ENCODE measurements at regions not wholly inside any gene's neighbourhood (a gene's known extent, or its start where the extent isn't known, plus 50 kb on each side); places are given as distances from the start of the nearest gene placed in this dataset.

DNA sequence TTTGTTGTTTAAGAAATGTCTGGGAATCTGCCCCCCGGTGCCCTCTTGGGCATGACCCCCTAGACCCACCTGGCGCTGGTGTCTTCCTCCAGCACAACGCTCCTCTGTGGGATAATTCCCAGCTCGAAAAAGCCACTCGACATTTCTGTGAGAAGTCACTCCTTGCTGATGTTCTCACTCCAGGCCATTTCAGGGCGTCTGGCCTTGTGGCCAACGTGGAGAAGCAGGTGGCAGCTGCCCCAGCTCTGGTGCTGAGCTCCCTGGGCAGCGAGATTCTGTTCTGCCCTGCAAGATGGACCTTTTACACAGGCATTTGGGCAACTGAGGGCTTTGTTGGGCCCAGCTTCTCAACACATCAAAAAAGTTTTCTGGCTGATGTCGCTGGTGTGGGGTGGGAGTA lies 147.7 kb upstream of the WNT4 start:
- H3K4me3 Mint-ChIP-seq = no peak overlapping the region
- H3K27me3 Mint-ChIP-seq = peaks cover 2% of the 10 kb centered on the region
- H3K27ac Mint-ChIP-seq = no peak overlapping the region
- H3K4me1 Mint-ChIP-seq (ENCODE audit: low read depth) = no peaks in the 10 kb centered on the region
- no peaks in the 10 kb centered on the region for H3K36me3 Mint-ChIP-seq
- no peaks in the 10 kb centered on the region for H3K9me3 Mint-ChIP-seq (ENCODE audit: low read depth)

DNA sequence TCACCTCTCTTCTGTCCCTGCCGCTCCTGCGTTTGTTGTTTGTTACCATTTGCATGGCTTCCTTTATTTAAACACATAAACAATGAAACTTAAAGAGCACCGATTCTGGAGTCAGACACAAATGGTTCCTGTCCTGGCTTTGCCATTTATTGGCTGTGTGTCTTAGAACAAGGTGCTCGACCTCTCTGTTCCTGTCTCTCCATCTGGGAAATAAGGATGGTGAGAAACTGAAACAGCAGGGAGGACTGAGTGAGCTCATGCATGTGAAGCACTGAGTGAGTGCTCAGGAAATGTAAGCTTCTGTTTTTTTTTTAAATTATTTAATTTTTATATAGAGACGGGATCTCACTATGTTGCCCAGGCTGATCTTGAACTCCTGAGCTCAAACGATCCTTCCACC lies 148.2 kb upstream of the WNT4 start:
- H3K9me3 Mint-ChIP-seq (ENCODE audit: low read depth) = no peaks in the 10 kb centered on the region
- H3K27me3 Mint-ChIP-seq = peaks cover 5% of the 10 kb centered on the region
- H3K27ac Mint-ChIP-seq = no peak overlapping the region
- H3K36me3 Mint-ChIP-seq = no peaks in the 10 kb centered on the region
- no peaks in the 10 kb centered on the region for H3K4me1 Mint-ChIP-seq (ENCODE audit: low read depth)
- no peak overlapping the region for H3K4me3 Mint-ChIP-seq

DNA sequence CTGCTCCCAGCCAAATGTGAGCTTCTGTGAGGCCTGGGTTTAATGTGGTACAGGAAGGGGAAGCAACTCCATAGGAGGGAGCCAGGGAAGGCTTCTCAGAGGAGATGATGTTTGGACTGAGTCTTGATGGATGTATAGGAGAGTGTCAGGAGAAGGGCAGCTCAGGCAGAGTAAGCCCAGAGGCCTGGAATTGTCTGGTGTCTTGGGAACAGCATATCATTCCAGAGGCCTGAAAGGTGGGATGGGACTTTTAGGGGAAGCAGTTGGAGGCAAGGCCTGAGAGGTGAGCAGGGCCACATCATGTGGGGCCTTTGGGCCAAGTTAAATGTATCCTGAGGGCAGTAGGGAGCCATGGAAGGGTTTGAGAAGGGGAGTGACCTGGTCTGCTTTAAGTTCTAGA lies 148.6 kb upstream of the WNT4 start:
- no peak overlapping the region for H3K27ac Mint-ChIP-seq
- no peak overlapping the region for H3K4me3 Mint-ChIP-seq
- H3K36me3 Mint-ChIP-seq = no peaks in the 10 kb centered on the region
- H3K9me3 Mint-ChIP-seq (ENCODE audit: low read depth) = no peaks in the 10 kb centered on the region
- H3K4me1 Mint-ChIP-seq (ENCODE audit: low read depth) = peaks cover under 1% of the 10 kb centered on the region
- peaks cover 7% of the 10 kb centered on the region for H3K27me3 Mint-ChIP-seq

DNA sequence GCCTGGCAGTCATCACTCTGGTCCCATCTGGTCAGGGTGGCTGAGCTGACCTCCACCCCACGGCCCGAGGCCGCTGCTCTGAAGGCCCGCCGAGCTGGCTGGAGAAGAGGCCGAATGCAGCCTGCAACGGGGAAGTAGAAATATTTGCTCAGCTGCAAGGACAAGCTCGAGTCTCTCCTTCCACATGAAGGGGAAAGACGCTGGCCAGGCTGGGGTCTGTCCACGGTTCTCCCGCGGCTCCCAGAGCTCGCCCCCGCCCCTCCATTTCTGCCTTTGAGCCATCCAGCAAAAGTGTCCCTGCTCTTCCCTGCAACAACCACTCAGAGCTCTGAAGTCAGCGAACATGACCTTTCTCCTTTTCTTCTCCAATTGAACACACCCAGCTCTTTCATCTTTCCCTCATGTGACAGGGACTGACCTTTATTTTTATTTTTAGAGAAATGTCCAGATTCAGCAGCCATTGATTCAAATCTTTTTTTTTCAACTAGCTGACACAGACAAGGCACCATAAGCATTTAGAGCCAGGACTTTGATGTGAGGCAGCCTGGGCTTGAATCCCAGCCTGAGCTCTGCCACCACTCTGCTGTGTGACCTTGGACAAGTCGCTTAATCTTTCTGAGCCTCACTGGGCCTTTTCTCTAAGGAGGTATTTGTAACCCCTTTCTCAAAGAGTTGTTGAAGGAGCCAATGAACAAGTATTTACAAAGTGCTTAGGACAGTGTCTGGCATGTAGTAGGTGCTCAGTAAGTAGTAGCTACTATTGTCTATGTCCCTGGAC lies 149.3 kb upstream of the WNT4 start:
- Mint-ChIP-seq H3K27ac (no peak overlapping the region), H3K27me3 (peaks cover 10% of the 10 kb centered on the region), H3K9me3 (ENCODE audit: low read depth) (no peaks in the 10 kb centered on the region), H3K4me3 (no peak overlapping the region), H3K36me3 (no peaks in the 10 kb centered on the region), H3K4me1 (ENCODE audit: low read depth) (peaks cover 2% of the 10 kb centered on the region)

DNA sequence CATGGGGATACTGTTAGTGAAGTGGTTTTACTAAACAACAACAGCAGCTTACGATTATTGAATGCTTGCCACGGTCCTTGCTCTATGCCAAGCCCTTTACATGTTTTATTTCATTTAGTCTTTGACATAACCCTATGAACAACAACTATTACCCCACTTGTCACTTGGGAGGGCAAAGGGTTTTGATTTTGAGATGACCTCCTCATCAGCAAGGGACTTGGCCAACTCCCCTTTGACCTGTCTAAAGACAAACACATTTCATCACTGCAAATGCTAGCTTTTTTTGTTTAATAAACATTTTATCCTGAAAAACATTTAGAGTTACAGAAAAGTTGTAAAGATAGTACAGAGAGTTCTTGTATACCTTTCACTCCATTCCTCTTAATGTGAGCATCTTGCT lies 152.5 kb upstream of the WNT4 start:
- no peak overlapping the region for H3K4me3 Mint-ChIP-seq

DNA sequence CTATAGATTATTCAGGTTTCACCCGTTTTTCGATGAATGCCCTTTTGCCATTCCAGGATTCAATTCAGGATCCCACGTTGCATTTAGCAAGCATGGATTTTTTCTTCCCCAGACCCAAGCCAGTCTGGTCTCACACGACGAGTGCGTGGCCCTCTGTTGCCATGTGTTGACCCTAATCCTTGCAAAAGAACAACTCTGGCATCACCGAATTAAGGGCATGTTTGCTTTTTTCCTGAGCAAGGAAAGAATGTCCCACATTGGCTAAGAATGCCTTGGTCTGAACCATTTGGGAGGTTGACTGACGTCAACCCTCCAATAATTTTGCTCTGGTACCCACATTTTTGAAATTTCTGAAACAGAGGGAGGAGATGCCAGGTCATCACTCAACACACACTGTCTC lies 153.0 kb upstream of the WNT4 start:
- Mint-ChIP-seq H3K9me3 (ENCODE audit: low read depth) (no peaks in the 10 kb centered on the region), H3K27me3 (peaks cover 21% of the 10 kb centered on the region), H3K4me3 (no peak overlapping the region), H3K36me3 (no peaks in the 10 kb centered on the region), H3K27ac (no peak overlapping the region), H3K4me1 (ENCODE audit: low read depth) (peaks cover 2% of the 10 kb centered on the region)

More for the DNA sequence above, 152.5 kb upstream of the WNT4 start:
- Mint-ChIP-seq H3K9me3 (ENCODE audit: low read depth) (no peaks in the 10 kb centered on the region), H3K27ac (no peak overlapping the region), H3K4me1 (ENCODE audit: low read depth) (peaks cover 2% of the 10 kb centered on the region), H3K27me3 (peaks cover 16% of the 10 kb centered on the region), H3K36me3 (no peaks in the 10 kb centered on the region)

DNA sequence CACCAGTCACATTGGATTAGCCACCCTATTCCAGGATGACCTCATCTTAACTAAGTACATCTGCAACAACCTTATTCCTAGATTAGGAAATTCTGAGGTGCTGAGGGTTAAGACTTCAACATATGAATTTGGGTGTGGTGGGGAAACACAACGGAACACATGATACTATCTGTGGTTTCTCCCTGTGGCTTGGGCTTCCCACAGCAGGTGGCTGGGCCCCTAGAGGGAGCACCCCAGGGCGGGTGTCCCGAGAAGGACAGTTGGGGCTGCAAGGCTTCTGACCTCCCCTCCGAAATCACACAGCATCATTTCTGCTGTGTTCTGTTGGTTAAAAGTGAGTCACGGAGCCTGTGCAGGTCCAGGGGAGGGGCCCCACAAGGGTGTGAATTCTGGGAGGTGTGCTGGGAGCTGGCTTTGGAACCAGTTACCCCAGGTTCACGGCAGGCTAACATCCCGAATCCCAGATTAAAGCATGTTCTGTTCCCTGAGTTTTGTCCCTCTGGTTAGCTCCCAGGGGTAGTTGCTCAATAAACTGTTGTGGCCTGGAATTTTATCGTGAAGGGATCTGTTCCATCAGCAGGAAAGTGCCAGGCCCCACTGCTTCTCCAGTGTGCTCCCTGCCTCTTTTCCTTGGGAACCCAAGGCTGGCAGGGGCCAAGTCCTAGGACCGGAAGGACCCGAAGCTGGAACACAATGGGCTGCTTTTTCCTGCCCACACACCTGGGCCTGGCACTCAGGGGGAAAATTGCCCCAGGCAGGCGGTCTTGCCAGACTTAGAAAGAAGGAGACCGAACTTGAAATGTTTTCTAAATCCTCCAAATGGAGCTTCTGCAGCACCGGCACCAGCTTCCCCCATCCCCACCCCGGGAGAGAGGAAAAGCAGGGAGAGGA lies 154.0 kb upstream of the WNT4 start:
- H3K36me3 Mint-ChIP-seq = no peaks in the 10 kb centered on the region
- H3K27ac Mint-ChIP-seq = no peak overlapping the region
- peaks cover 2% of the 10 kb centered on the region for H3K4me1 Mint-ChIP-seq (ENCODE audit: low read depth)
- no peak overlapping the region for H3K4me3 Mint-ChIP-seq
- H3K9me3 Mint-ChIP-seq (ENCODE audit: low read depth) = no peaks in the 10 kb centered on the region
- H3K27me3 Mint-ChIP-seq = peaks cover 26% of the 10 kb centered on the region

DNA sequence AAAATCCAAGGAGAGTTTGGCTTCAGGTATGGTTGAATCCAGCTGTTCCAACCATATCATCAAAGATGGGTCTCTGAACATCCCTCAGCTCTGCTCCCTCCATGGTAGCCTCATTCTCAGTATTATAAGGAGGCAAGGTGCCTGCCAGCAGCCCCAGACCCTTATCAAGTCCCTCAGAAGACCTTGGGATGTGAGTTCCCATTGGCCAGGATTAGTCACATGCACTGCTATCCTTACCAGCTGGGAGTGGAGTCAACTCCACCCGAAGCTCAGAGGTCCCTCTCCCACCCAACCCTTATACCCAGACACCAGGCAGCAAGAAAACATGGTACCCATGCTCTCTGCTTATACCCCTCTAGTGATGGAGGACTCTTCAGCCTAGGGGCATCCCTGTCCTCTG lies 153.7 kb upstream of the ZBTB40 start:
- H3K27me3 Mint-ChIP-seq = peaks cover 28% of the 10 kb centered on the region
- H3K36me3 Mint-ChIP-seq = no peaks in the 10 kb centered on the region
- peaks cover 4% of the 10 kb centered on the region for H3K9me3 Mint-ChIP-seq (ENCODE audit: low read depth)
- H3K4me3 Mint-ChIP-seq = no peak overlapping the region
- no peak overlapping the region for H3K27ac Mint-ChIP-seq
- peaks cover 2% of the 10 kb centered on the region for H3K4me1 Mint-ChIP-seq (ENCODE audit: low read depth)

DNA sequence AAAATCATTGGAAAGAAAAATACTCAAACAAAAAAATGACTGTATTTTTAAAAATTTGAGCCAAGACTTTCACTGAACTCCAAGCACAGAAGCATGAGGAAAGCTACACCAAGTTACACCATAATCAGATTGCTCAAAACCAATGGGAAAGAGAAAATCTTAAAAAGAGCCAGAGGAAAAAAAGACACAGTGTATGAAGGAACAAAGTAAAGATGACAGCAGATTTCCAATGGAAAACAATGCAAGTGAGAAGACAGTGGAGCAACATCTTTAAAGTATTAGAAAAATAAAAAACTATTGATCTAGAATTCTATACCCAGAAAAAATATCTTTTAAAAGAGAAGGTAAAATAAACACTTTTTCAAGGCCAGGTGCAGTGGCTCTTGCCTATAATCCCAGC lies 147.8 kb upstream of the ZBTB40 start:
- H3K4me1 Mint-ChIP-seq (ENCODE audit: low read depth) = no peaks in the 10 kb centered on the region
- H3K4me3 Mint-ChIP-seq = no peak overlapping the region
- no peak overlapping the region for H3K27ac Mint-ChIP-seq
- H3K27me3 Mint-ChIP-seq = peaks cover 32% of the 10 kb centered on the region
- H3K9me3 Mint-ChIP-seq (ENCODE audit: low read depth) = peaks cover 10% of the 10 kb centered on the region
- no peaks in the 10 kb centered on the region for H3K36me3 Mint-ChIP-seq

DNA sequence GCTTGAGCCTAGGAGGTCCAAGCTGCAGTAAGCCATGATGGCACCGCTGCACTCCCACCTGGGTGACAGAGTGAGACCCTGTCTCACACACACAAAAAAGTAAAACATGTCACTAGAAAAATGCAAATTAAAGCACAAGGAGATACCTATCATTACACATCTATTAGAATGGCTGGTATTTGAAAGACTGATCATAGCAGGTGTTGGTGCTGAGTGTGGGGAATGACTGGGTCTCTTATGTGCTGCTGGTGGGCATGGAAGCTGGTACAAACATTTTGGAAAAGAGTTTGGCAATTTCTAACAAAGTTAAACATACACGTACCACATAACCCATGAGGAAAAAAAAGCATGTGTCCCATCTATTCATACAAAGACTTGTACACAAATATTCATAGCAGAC lies 142.1 kb upstream of the ZBTB40 start:
- no peaks in the 10 kb centered on the region for H3K36me3 Mint-ChIP-seq
- no peaks in the 10 kb centered on the region for H3K4me1 Mint-ChIP-seq (ENCODE audit: low read depth)
- no peak overlapping the region for H3K27ac Mint-ChIP-seq
- H3K27me3 Mint-ChIP-seq = peaks cover 27% of the 10 kb centered on the region
- no peak overlapping the region for H3K4me3 Mint-ChIP-seq
- H3K9me3 Mint-ChIP-seq (ENCODE audit: low read depth) = no peaks in the 10 kb centered on the region

DNA sequence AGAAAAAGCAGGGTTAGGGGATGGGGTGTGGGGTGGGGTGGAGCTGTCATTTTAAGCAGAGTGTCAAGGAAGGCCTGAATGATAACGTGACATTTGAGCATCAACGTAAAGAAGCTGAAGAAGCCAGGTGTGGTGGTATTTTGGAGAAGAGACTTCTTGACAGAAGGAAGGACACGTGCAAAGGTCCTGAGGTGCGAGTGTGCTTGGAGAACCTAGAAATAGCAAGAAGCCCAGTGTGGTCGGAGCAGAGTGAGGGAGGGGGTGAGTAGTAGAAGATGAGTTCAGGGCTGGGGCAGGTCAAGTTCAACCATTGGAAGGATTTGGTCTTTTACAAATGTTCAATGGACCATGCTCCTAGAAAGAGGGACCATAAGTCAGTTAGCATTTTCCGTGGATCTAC lies 140.2 kb upstream of the ZBTB40 start:
- H3K36me3 Mint-ChIP-seq = no peaks in the 10 kb centered on the region
- no peaks in the 10 kb centered on the region for H3K9me3 Mint-ChIP-seq (ENCODE audit: low read depth)
- no peak overlapping the region for H3K27ac Mint-ChIP-seq
- no peak overlapping the region for H3K4me3 Mint-ChIP-seq
- no peaks in the 10 kb centered on the region for H3K4me1 Mint-ChIP-seq (ENCODE audit: low read depth)
- H3K27me3 Mint-ChIP-seq = peaks cover 23% of the 10 kb centered on the region

DNA sequence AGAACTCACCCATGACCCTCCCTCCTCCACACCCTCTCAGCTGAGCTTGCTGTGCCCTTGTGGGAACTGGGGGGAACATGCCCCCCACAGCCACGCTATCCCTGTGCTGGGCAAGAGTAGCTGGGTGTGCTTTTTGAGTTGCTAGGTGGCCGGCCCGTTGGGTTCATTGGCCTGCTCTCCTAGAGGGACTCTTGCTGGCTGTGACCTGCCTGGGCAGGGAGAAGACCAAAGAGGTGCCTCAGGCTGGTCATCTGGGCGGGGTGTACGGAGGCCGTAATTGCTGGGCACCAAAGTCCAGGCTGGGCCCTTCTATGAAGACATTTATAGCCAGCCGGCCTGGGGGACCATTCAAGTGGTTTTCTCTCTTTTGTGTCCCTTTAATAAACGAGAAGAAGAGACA lies 138.3 kb upstream of the ZBTB40 start:
- Mint-ChIP-seq H3K36me3 (no peaks in the 10 kb centered on the region), H3K4me1 (ENCODE audit: low read depth) (no peaks in the 10 kb centered on the region), H3K4me3 (no peak overlapping the region), H3K27ac (no peak overlapping the region), H3K9me3 (ENCODE audit: low read depth) (no peaks in the 10 kb centered on the region), H3K27me3 (peaks cover 10% of the 10 kb centered on the region)

DNA sequence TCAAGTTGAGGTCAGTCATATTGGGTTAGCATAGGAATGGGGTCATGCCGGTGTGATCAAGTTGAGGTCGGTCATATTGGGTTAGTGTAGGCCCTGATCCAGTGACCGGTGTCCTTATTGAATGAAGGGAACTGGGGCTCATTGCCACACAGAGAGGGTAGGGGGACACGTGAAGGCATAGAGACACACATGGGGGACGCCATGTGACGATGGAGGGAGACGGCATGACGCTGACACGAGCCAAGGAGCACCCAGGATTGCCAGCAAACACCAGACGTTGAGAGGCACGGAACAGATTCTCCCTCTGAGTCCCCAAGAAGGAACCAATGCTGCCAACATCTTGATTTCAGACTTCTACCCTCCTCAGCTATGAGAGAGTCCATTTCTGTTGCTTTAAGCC lies 136.9 kb upstream of the ZBTB40 start:
- Mint-ChIP-seq H3K27me3 (peaks cover 8% of the 10 kb centered on the region), H3K36me3 (no peaks in the 10 kb centered on the region), H3K27ac (no peak overlapping the region), H3K4me1 (ENCODE audit: low read depth) (no peaks in the 10 kb centered on the region), H3K4me3 (no peak overlapping the region), H3K9me3 (ENCODE audit: low read depth) (no peaks in the 10 kb centered on the region)

DNA sequence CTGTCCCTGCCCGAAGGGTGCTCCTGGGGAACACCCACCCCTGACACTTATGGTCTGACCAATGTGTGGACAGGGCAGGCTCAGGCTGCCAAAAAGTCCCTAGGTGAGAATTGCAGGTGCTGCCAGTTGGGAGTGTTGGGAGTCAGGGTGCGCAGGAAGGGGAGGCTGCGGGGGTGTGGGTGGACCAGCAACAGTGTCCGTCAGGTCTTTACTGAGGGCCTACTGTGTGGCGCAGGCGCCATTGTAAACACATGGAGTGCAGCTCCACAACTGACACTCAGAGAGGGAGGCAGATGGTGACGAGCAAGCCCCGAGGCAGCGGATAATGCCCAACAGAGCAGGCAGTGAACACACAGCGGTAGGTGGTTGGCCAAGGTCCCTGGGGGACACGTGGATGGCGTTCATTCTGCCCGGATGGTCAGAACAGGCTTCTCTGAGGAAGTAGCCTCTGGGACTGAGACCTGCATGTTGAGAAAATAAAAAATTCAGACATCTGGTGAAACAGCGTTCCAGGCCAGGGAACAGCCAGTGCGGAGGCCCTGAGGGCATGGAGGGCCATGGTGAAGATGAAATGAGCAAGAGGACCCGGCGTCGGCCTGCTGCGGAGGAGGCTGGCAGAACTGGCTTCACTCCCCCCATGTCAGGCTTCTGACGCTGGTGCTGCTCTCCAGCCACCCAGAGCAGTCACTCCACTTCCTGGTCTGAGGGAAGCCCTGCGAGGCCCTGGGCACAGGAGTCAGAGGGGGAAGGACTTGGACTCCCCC lies 136.2 kb upstream of the ZBTB40 start:
- Mint-ChIP-seq H3K36me3 (no peaks in the 10 kb centered on the region), H3K4me1 (ENCODE audit: low read depth) (no peaks in the 10 kb centered on the region), H3K27ac (no peak overlapping the region), H3K9me3 (ENCODE audit: low read depth) (no peaks in the 10 kb centered on the region), H3K4me3 (no peak overlapping the region), H3K27me3 (peaks cover 5% of the 10 kb centered on the region)

Measured in activated naive CD8-positive, alpha-beta T cell (primary cell).